Vagina (tissue), 2 donors: ENCODE measurements at regions not wholly inside any gene's neighbourhood (a gene's known extent, or its start where the extent isn't known, plus 50 kb on each side); places are given as distances from the start of the nearest gene placed in this dataset.

Source experiments
- CTCF ChIP-seq, 3 experiments: fragments of 450-650 bp in 2 of 3; fragments of 200-600 bp in 1 of 3; sonication (generic) in 1 of 3; IDR thresholded peaks; one replicate each; pipeline ENCODE4 v1.5.1; 2017 to 2019; ENCODE audit warnings: antibody characterized with exemption in 3 of 3, mild to moderate bottlenecking in 2 of 3, moderate library complexity in 2 of 3
- POLR2A ChIP-seq, 2 donors: fragments of 450-650 bp; IDR thresholded peaks; one replicate each; pipeline ENCODE4 v1.6.1; 2017; ENCODE audit warnings: antibody characterized with exemption in 2 of 2, mild to moderate bottlenecking in 2 of 2, moderate library complexity in 2 of 2
- POLR2AphosphoS5 ChIP-seq, 2 donors: sonication (generic); formaldehyde crosslinking; IDR thresholded peaks; one replicate each; pipeline ENCODE4 v1.9.0; 2017; ENCODE audit warnings: antibody characterized with exemption in 2 of 2, mild to moderate bottlenecking in 2 of 2, low read depth in 1 of 2; ENCODE audit not compliant: insufficient read depth in 1 of 2

- TF ChIP-seq CTCF (IDR thresholded peaks at IDR 0.05) (no peak), POLR2A (IDR thresholded peaks at IDR 0.05) (no peak), POLR2AphosphoS5 (IDR thresholded peaks at IDR 0.05; ENCODE audit: insufficient read depth in 1 of 2, low read depth in 1 of 2) (no peak)
These were observed 953.0 kb downstream of the KCNA4 start for GRCh38 chr11:29063630-29064361.
